Stimulated activated memory B cell treated with anti-CD40 and anti-IgM and Interleukin-4, amounts not matched to agents 10 μg/mL and 1 μg/mL and 100 μg/mL, for 72 hours (primary cell): ENCODE measurements at regions not wholly inside any gene's neighbourhood (a gene's known extent, or its start where the extent isn't known, plus 50 kb on each side); places are given as distances from the start of the nearest gene placed in this dataset.
"Not testable (repeated sequence)": the region's sequence is repeated elsewhere in the genome, so short reads cannot be mapped to it uniquely, and the experiment has no call there.

Experiments
- ATAC-seq: fragments of 150-1000 bp; cut with Tn5 transposase; 2 replicates; pipeline ENCODE4 v1.10.0; 2021
- H3K27ac Mint-ChIP-seq: one replicate; pipeline ENCODE4 v1.8.0; 2022; ENCODE audit warnings: mild to moderate bottlenecking, mixed read lengths
- H3K27me3 Mint-ChIP-seq: one replicate; pipeline ENCODE4 v1.8.0; 2022; ENCODE audit warnings: mixed read lengths
- H3K36me3 Mint-ChIP-seq: one replicate; pipeline ENCODE4 v1.8.0; 2022; ENCODE audit warnings: mixed read lengths
- H3K4me1 Mint-ChIP-seq: one replicate; pipeline ENCODE4 v1.8.0; 2022; ENCODE audit warnings: mixed read lengths
- H3K4me3 Mint-ChIP-seq: one replicate; pipeline ENCODE4 v1.8.0; 2022; ENCODE audit warnings: mild to moderate bottlenecking, moderate library complexity, mixed read lengths
- H3K9me3 Mint-ChIP-seq: one replicate; pipeline ENCODE4 v1.8.0; 2022; ENCODE audit warnings: mixed read lengths

GRCh38 chr3:148540266-148540665 is 157.4 kb upstream of the AGTR1 start:
- Mint-ChIP-seq H3K4me3 (no peak overlapping the region), H3K27me3 (no peaks in the 10 kb centered on the region)

GRCh38 chr3:148540851-148541250 is 156.9 kb upstream of the AGTR1 start:
- Mint-ChIP-seq H3K9me3 (no peaks in the 10 kb centered on the region), H3K27ac (no peak overlapping the region), H3K36me3 (no peaks in the 10 kb centered on the region), H3K4me3 (no peak overlapping the region), H3K27me3 (no peaks in the 10 kb centered on the region), H3K4me1 (no peaks in the 10 kb centered on the region)
- no peak for ATAC-seq

More at GRCh38 chr3:148540266-148540665, 157.4 kb upstream of the AGTR1 start:
- Mint-ChIP-seq H3K27ac (no peak overlapping the region), H3K9me3 (no peaks in the 10 kb centered on the region), H3K4me1 (no peaks in the 10 kb centered on the region), H3K36me3 (no peaks in the 10 kb centered on the region)
- ATAC-seq: no peak

DNA sequence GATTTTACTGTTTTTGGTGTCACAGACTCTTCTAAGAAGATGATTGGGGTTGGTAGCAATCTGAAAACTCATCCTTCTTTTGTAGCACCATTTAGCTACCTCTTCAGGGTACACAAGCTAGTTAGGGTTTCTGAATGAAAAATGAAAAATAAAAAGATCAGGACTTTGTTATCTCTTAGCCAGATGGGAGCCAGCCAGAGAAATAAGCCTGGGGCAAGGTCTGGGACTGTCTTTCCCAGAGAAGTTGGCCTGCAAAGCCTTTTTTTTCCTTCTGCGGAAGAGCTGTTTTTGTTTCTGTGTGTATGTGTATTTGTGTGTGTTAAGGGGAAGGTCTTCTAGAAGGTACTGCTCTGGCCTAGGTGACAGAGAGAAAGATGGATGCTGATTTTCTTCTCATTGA is 150.7 kb upstream of the AGTR1 start:
- Mint-ChIP-seq H3K36me3 (no peaks in the 10 kb centered on the region), H3K27me3 (no peaks in the 10 kb centered on the region), H3K4me1 (no peaks in the 10 kb centered on the region)

GRCh38 chr3:148551767-148552260 is 145.9 kb upstream of the AGTR1 start:
- no peak for ATAC-seq
- Mint-ChIP-seq H3K9me3 (no peaks in the 10 kb centered on the region), H3K4me1 (no peaks in the 10 kb centered on the region), H3K27ac (no peak overlapping the region), H3K4me3 (no peak overlapping the region), H3K36me3 (no peaks in the 10 kb centered on the region), H3K27me3 (no peaks in the 10 kb centered on the region)

More for the DNA sequence above, 150.7 kb upstream of the AGTR1 start:
- no peak overlapping the region for H3K27ac Mint-ChIP-seq
- H3K9me3 Mint-ChIP-seq: no peaks in the 10 kb centered on the region
- H3K4me3 Mint-ChIP-seq: no peak overlapping the region
- no peak for ATAC-seq

DNA sequence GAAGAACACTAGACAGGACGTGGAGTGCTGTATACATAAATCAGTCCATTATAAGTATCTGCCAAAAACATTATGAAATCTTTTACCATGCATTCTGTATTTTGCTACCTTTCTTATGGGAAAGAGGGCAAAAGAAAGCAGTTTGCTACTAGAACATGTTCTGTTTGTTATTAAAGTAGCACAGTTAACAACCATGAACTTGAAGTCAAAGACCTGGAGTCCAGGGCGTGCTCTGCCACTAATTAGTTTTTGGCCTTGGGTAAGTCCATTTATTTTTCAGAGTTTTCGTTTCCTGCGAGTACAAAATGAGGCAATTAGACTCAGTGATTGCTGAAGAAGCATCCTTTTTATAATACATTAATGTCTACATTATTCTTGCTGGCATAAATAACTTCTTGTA is 143.3 kb upstream of the AGTR1 start:
- Mint-ChIP-seq H3K4me1 (no peaks in the 10 kb centered on the region), H3K36me3 (no peaks in the 10 kb centered on the region), H3K27ac (no peak overlapping the region), H3K27me3 (no peaks in the 10 kb centered on the region), H3K9me3 (peaks cover 3% of the 10 kb centered on the region), H3K4me3 (no peak overlapping the region)
- ATAC-seq: no peak

- ATAC-seq: no peak
- no peak overlapping the region for H3K4me3 Mint-ChIP-seq
- no peaks in the 10 kb centered on the region for H3K36me3 Mint-ChIP-seq
- H3K27ac Mint-ChIP-seq: no peak overlapping the region
- no peaks in the 10 kb centered on the region for H3K4me1 Mint-ChIP-seq
- H3K27me3 Mint-ChIP-seq: no peaks in the 10 kb centered on the region
- peaks cover 6% of the 10 kb centered on the region for H3K9me3 Mint-ChIP-seq
These were observed 141.0 kb upstream of the AGTR1 start for GRCh38 chr3:148556664-148557063.

DNA sequence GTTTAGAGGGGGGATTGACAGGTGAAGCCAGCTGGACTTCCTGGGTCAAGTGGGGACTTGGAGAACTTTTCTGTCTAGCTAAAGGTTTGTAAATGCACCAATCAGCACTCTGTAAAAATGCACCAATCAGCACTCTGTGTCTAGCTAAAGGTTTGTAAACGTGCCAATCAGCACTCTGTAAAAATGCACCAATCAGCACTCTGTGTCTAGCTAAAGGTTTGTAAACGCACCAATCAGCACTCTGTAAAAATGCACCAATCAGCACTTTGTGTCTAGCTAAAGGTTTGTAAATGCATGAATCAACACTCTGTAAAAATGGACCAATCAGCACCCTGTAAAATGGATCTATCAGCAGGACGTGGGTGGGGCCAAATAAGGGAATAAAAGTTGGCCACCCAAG is 120.1 kb upstream of the AGTR1 start:
- not testable (repeated sequence) for H3K27me3 Mint-ChIP-seq, H3K4me1 Mint-ChIP-seq

DNA sequence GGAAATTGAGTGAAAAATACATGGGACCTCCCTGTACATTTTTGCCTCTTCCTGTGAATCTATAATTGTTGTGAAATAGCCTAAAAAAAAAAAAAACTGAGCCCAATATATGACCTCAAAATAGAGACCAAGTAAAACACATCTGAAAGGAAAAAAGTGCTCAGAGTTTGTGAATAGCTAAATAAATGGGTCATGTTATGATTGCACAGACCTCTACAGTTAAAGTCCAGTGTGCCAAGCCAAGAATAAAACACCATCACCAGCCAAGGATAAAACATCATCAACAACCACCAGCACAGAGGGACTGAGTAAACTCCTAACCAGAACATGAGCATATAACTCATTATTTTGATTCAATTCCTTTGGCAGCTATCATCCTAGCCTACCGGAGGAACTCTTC is 115.6 kb upstream of the AGTR1 start:
- no peak for ATAC-seq
- no peaks in the 10 kb centered on the region for H3K27me3 Mint-ChIP-seq
- no peak overlapping the region for H3K4me3 Mint-ChIP-seq
- no peak overlapping the region for H3K27ac Mint-ChIP-seq
- no peaks in the 10 kb centered on the region for H3K4me1 Mint-ChIP-seq
- no peaks in the 10 kb centered on the region for H3K36me3 Mint-ChIP-seq
- H3K9me3 Mint-ChIP-seq: no peaks in the 10 kb centered on the region

More for the DNA sequence above, 120.1 kb upstream of the AGTR1 start:
- not testable (repeated sequence) for ATAC-seq, H3K36me3 Mint-ChIP-seq, H3K27ac Mint-ChIP-seq, H3K4me3 Mint-ChIP-seq, H3K9me3 Mint-ChIP-seq

DNA sequence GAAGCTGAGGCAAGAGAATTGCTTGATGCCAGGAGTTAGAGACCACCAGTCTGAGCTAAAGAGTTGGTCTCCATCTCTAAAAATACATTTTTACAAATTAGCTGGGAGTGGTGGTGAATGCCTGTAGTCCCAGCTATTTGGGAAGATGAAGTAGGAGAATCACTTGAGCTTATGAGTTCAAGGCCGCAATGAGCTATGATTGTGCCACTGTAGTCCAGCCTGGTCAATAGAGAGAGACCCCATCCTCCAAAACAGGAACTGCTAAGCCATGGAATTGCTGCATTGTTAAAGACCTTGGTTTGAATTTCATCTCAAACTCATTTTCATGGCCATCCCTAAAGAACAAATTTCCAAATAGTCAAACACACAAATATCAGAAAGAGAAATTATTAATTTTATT is 113.9 kb upstream of the AGTR1 start:
- Mint-ChIP-seq H3K27me3 (no peaks in the 10 kb centered on the region), H3K4me1 (no peaks in the 10 kb centered on the region), H3K9me3 (no peaks in the 10 kb centered on the region), H3K27ac (no peak overlapping the region), H3K36me3 (no peaks in the 10 kb centered on the region), H3K4me3 (no peak overlapping the region)
- ATAC-seq: no peak

- ATAC-seq: no peak
- H3K4me1 Mint-ChIP-seq: no peaks in the 10 kb centered on the region
- H3K27ac Mint-ChIP-seq: no peak overlapping the region
- H3K36me3 Mint-ChIP-seq: no peaks in the 10 kb centered on the region
- H3K4me3 Mint-ChIP-seq: no peak overlapping the region
- no peaks in the 10 kb centered on the region for H3K27me3 Mint-ChIP-seq
- H3K9me3 Mint-ChIP-seq: no peaks in the 10 kb centered on the region
These were observed 113.3 kb upstream of the AGTR1 start for GRCh38 chr3:148584438-148584837.

DNA sequence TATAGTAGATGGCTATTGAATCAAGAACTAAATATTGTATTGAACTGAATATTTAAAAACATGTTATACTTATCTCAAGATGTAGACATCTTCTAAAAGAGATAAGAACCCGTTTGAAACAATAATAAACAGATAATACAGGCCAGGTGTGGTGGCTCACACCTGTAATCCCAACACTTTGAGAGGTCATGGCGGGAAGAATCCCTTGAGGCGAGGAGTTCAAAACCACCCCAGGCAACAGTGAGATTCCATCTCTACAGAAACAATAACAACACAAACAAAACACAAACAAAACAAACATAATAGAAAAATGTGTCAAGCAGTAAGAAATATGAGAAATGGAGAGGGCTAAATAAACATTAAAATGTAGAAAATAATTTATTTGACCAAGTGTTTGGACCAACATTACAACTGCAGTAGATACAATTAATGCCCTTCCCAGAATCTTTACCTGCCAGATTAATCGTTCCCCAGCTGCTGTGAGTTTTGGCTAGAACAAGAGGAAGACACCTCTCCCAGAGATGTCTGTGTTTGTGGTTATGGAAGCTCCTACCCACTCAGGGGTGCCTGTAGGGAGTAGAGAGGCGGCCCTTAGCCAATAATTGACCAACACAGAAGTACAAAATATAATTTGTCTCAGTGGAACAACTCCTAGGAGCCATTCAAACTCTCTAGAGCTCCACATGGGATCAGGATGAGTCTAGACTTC is 111.9 kb upstream of the AGTR1 start:
- H3K4me1 Mint-ChIP-seq: no peaks in the 10 kb centered on the region
- H3K4me3 Mint-ChIP-seq: no peak overlapping the region
- no peaks in the 10 kb centered on the region for H3K27me3 Mint-ChIP-seq
- peaks cover 3% of the 10 kb centered on the region for H3K9me3 Mint-ChIP-seq
- H3K27ac Mint-ChIP-seq: no peak overlapping the region
- no peak for ATAC-seq
- no peaks in the 10 kb centered on the region for H3K36me3 Mint-ChIP-seq

- ATAC-seq: no peak
- H3K9me3 Mint-ChIP-seq: peaks cover 8% of the 10 kb centered on the region
- H3K4me3 Mint-ChIP-seq: no peak overlapping the region
- H3K36me3 Mint-ChIP-seq: no peaks in the 10 kb centered on the region
- H3K27me3 Mint-ChIP-seq: no peaks in the 10 kb centered on the region
- no peak overlapping the region for H3K27ac Mint-ChIP-seq
- H3K4me1 Mint-ChIP-seq: no peaks in the 10 kb centered on the region
These were observed 109.4 kb upstream of the AGTR1 start for GRCh38 chr3:148588291-148588690.

GRCh38 chr3:148591525-148591924 is 106.2 kb upstream of the AGTR1 start:
- ATAC-seq: no peak
- H3K36me3 Mint-ChIP-seq: no peaks in the 10 kb centered on the region
- peaks cover 8% of the 10 kb centered on the region for H3K9me3 Mint-ChIP-seq
- no peak overlapping the region for H3K4me3 Mint-ChIP-seq
- H3K27ac Mint-ChIP-seq: no peak overlapping the region
- no peaks in the 10 kb centered on the region for H3K27me3 Mint-ChIP-seq
- H3K4me1 Mint-ChIP-seq: no peaks in the 10 kb centered on the region

DNA sequence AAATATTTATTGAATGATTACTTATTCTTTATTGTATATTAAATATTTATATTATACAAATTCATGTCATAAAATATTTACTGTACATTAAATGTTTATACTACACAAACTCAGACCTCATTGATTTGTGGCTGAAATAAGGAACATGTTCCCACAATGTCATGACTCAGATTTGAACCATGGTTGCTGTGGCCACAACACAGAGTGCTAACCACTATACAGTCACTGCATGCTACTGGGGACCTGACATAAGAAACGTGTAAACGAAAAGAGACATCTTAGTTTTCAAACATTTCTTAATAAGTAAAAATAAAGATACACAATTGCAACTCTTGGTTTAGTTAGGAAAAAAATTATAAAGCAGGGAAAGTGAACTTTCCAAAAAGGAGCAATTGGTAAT is 99.1 kb upstream of the AGTR1 start:
- Mint-ChIP-seq H3K9me3 (no peaks in the 10 kb centered on the region), H3K27me3 (no peaks in the 10 kb centered on the region), H3K36me3 (no peaks in the 10 kb centered on the region), H3K4me1 (no peaks in the 10 kb centered on the region), H3K4me3 (no peak overlapping the region), H3K27ac (no peak overlapping the region)
- ATAC-seq: no peak

- no peak overlapping the region for H3K27ac Mint-ChIP-seq
These were observed 98.2 kb upstream of the AGTR1 start for GRCh38 chr3:148599481-148599880.

DNA sequence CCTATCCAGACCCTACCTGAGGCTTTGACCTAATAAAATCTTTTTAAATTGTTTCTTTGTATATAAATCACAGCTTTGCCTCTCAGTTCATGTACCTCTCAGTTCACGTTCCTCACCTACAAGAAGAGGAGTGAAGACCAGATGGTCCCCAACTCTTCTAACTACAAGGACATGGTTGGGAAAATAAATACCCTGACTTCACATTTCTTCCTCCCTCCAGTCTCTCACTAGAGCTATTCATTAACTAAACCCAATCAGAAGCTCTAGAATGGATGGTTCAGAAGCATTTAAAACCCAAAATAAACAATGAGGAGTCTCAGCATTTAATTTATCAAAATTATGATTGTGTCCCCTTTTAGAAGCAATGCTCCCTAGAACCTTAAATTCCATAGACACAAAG is 97.3 kb upstream of the AGTR1 start:
- Mint-ChIP-seq H3K9me3 (no peaks in the 10 kb centered on the region), H3K4me1 (no peaks in the 10 kb centered on the region), H3K27me3 (no peaks in the 10 kb centered on the region), H3K4me3 (no peak overlapping the region), H3K27ac (no peak overlapping the region), H3K36me3 (no peaks in the 10 kb centered on the region)
- no peak for ATAC-seq

More at GRCh38 chr3:148599481-148599880, 98.2 kb upstream of the AGTR1 start:
- Mint-ChIP-seq H3K9me3 (no peaks in the 10 kb centered on the region), H3K27me3 (no peaks in the 10 kb centered on the region), H3K4me1 (no peaks in the 10 kb centered on the region), H3K36me3 (no peaks in the 10 kb centered on the region), H3K4me3 (no peak overlapping the region)
- no peak for ATAC-seq
